ENCODE measurements at regions not wholly inside any gene's neighbourhood (a gene's known extent, or its start where the extent isn't known, plus 50 kb on each side); places are given as distances from the start of the nearest gene placed in this dataset.

- no peak overlapping the region for H3K4me3 ChIP-seq (ENCODE audit: control insufficient read depth, low read depth, low read length)
- no peak for DNase-seq (ENCODE audit: low read depth)
- TF ChIP-seq CTCF (conservative IDR thresholded peaks at IDR 0.05; ENCODE audit: control insufficient read depth, insufficient read depth, low read depth, low read length): no peak
These were observed 1812.2 kb downstream of the PCDH9 start for GRCh38 chr13:65417953-65418352.

- no peak for TF ChIP-seq CTCF (conservative IDR thresholded peaks at IDR 0.05; ENCODE audit: control insufficient read depth, insufficient read depth, low read depth, low read length)
- DNase-seq (ENCODE audit: low read depth): no peak
- no peak overlapping the region for H3K4me3 ChIP-seq (ENCODE audit: control insufficient read depth, low read depth, low read length)
These were observed 1813.4 kb downstream of the PCDH9 start for GRCh38 chr13:65416784-65417183.

GRCh38 chr13:65414187-65414586 lies 1815.9 kb downstream of the PCDH9 start:
- no peak for TF ChIP-seq CTCF (conservative IDR thresholded peaks at IDR 0.05; ENCODE audit: control insufficient read depth, insufficient read depth, low read depth, low read length)
- H3K4me3 ChIP-seq (ENCODE audit: control insufficient read depth, low read depth, low read length): no peak overlapping the region
- no peak for DNase-seq (ENCODE audit: low read depth)

- no peak for TF ChIP-seq CTCF (conservative IDR thresholded peaks at IDR 0.05; ENCODE audit: control insufficient read depth, insufficient read depth, low read depth, low read length)
- no peak overlapping the region for H3K4me3 ChIP-seq (ENCODE audit: control insufficient read depth, low read depth, low read length)
- DNase-seq (ENCODE audit: low read depth): no peak
These were observed 1818.6 kb downstream of the PCDH9 start for GRCh38 chr13:65411521-65411920.

- no peak for DNase-seq (ENCODE audit: low read depth)
- no peak overlapping the region for H3K4me3 ChIP-seq (ENCODE audit: control insufficient read depth, low read depth, low read length)
- TF ChIP-seq CTCF (conservative IDR thresholded peaks at IDR 0.05; ENCODE audit: control insufficient read depth, insufficient read depth, low read depth, low read length): no peak
These were observed 1819.3 kb downstream of the PCDH9 start for GRCh38 chr13:65410791-65411190.

- no peak for DNase-seq (ENCODE audit: low read depth)
- no peak overlapping the region for H3K4me3 ChIP-seq (ENCODE audit: control insufficient read depth, low read depth, low read length)
These were observed 1828.8 kb downstream of the PCDH9 start for GRCh38 chr13:65401315-65401714.

More at GRCh38 chr13:65401315-65401714, 1828.8 kb downstream of the PCDH9 start:
- TF ChIP-seq CTCF (conservative IDR thresholded peaks at IDR 0.05; ENCODE audit: control insufficient read depth, insufficient read depth, low read depth, low read length): no peak

Data from fibroblast of mammary gland (primary cell).